B cell (primary cell): ENCODE measurements at regions not wholly inside any gene's neighbourhood (a gene's known extent, or its start where the extent isn't known, plus 50 kb on each side); places are given as distances from the start of the nearest gene placed in this dataset.
"Not testable (repeated sequence)": the region's sequence is repeated elsewhere in the genome, so short reads cannot be mapped to it uniquely, and the experiment has no call there.

Experiments
- ATAC-seq: fragments of 200-7000 bp; cut with Tn5 transposase; one replicate; pipeline ENCODE4 v1.10.0; 2021; ENCODE audit warnings: low read depth, mild to moderate bottlenecking, moderate number of reproducible peaks, moderate library complexity
- CTCF ChIA-PET: fragments of 350-600 bp; sonication (Branson Sonifier 250); formaldehyde crosslinking; loops from one replicate; lab custom pipeline; 2021; ENCODE audit warnings: antibody characterized with exemption, inconsistent platforms; lab: Charles Lee
- POLR2A ChIA-PET: fragments of 350-600 bp; sonication (Branson Sonifier 250); formaldehyde crosslinking; loops from one replicate; lab custom pipeline; 2021; ENCODE audit warnings: antibody characterized with exemption; lab: Charles Lee
- DNase-seq: peaks from one replicate; pipeline ENCODE4 v3.0.0; 2013
- H2AFZ ChIP-seq: 2 replicates; pipeline ENCODE4 v1.6.1; 2012; ENCODE audit warnings: mild to moderate bottlenecking, low read depth, low read length; ENCODE audit not compliant: insufficient read depth, poor library complexity, severe bottlenecking
- H3K27ac ChIP-seq, 2 donors: 1 replicate in 1 of 2; 2 replicates in 1 of 2; pipeline ENCODE4 v1.5.1; 2012 to 2013; ENCODE audit warnings: low read length in 2 of 2, mild to moderate bottlenecking in 2 of 2, moderate library complexity in 1 of 2
- H3K27me3 ChIP-seq, 4 experiments: fragments of 200-600 bp in 1 of 4; sonication (generic) in 1 of 4; replicated peaks in 1 of 4; 1 replicate in 2 of 4; 2 replicates in 2 of 4; pipeline versions ENCODE4 v1.6.1 to v1.7.0; 2013 to 2016; ENCODE audit warnings: low read length in 3 of 4, mild to moderate bottlenecking in 2 of 4, mixed read lengths in 1 of 4, moderate library complexity in 1 of 4; ENCODE audit not compliant: insufficient read depth in 4 of 4, control insufficient read depth in 3 of 4; ENCODE audit errors: control extremely low read depth in 1 of 4
- H3K36me3 ChIP-seq, 2 experiments: replicated peaks in 1 of 2; 1 replicate in 1 of 2; 2 replicates in 1 of 2; pipeline versions ENCODE4 v1.6.1 to v1.7.1; 2013; ENCODE audit warnings: low read length in 1 of 2; ENCODE audit not compliant: insufficient read depth in 2 of 2, control insufficient read depth in 1 of 2; ENCODE audit errors: control extremely low read depth in 1 of 2, extremely low read depth in 1 of 2
- H3K4me1 ChIP-seq, 2 donors: fragments of 200-600 bp in 1 of 2; sonication (generic) in 1 of 2; 1 replicate in 1 of 2; 2 replicates in 1 of 2; pipeline versions ENCODE4 v1.5.1 to v1.6.1; 2013 to 2017; ENCODE audit warnings: low read length in 2 of 2; ENCODE audit not compliant: control insufficient read depth in 2 of 2, insufficient read depth in 2 of 2
- H3K4me2 ChIP-seq: replicated peaks from 2 replicates; pipeline ENCODE3; 2012; ENCODE audit warnings: mild to moderate bottlenecking, low read depth, low read length; ENCODE audit not compliant: poor library complexity, severe bottlenecking
- H3K4me3 ChIP-seq, 5 experiments: fragments of 200-600 bp in 1 of 5; sonication (generic) in 1 of 5; 1 replicate in 3 of 5; 2 replicates in 2 of 5; pipeline versions ENCODE4 v1.5.1 to v1.7.0; 2011 to 2016; ENCODE audit warnings: low read length in 4 of 5, mild to moderate bottlenecking in 4 of 5, low read depth in 2 of 5, control low read depth in 1 of 5, moderate library complexity in 1 of 5; ENCODE audit not compliant: insufficient read depth in 1 of 5; ENCODE audit errors: control extremely low read depth in 1 of 5, extremely low read depth in 1 of 5
- H3K79me2 ChIP-seq: fragments of 200-600 bp; sonication (generic); one replicate; pipeline ENCODE4 v1.6.0; 2016; ENCODE audit warnings: low read length; ENCODE audit not compliant: control insufficient read depth, insufficient read depth
- H3K9ac ChIP-seq: fragments of 200-600 bp; sonication (generic); 2 replicates; pipeline ENCODE4 v1.6.1; 2017; ENCODE audit warnings: mild to moderate bottlenecking, low read length, moderate library complexity
- H3K9me3 ChIP-seq, 3 donors: one replicate each; pipeline versions ENCODE4 v1.6.1 to v1.7.1; 2013; ENCODE audit warnings: low read length in 2 of 3; ENCODE audit not compliant: control insufficient read depth in 2 of 3, insufficient read depth in 1 of 3; ENCODE audit errors: control extremely low read depth in 1 of 3
- H4K20me1 ChIP-seq: 2 replicates; pipeline ENCODE4 v1.6.0; 2012; ENCODE audit warnings: mild to moderate bottlenecking, low read length; ENCODE audit not compliant: insufficient read depth, control insufficient read depth, poor library complexity, severe bottlenecking
- H3K27ac Mint-ChIP-seq: one replicate; pipeline ENCODE4 v1.8.0; 2021; ENCODE audit warnings: mixed read lengths
- H3K27me3 Mint-ChIP-seq: one replicate; pipeline ENCODE4 v1.8.0; 2021; ENCODE audit warnings: mixed read lengths
- H3K4me1 Mint-ChIP-seq: one replicate; pipeline ENCODE4 v1.8.0; 2021; ENCODE audit warnings: mixed read lengths
- H3K4me3 Mint-ChIP-seq: one replicate; pipeline ENCODE4 v1.8.0; 2021; ENCODE audit warnings: mixed read lengths
- H3K9me3 Mint-ChIP-seq: one replicate; pipeline ENCODE4 v1.8.0; 2022; ENCODE audit warnings: mixed read lengths; ENCODE audit not compliant: insufficient read depth
- EZH2 ChIP-seq: IDR thresholded peaks from 2 replicates; pipeline ENCODE4 v1.6.1; 2012; ENCODE audit warnings: borderline replicate concordance, low read depth, mild to moderate bottlenecking, moderate library complexity, low read length; ENCODE audit not compliant: insufficient read depth, poor library complexity, severe bottlenecking
- WGBS: methylation state at CpG from one replicate; pipeline ENCODE4 v1.1.5; 2013; ENCODE audit warnings: missing lambda C conversion rate; ENCODE audit not compliant: insufficient coverage; 5-methylcytosine and 5-hydroxymethylcytosine counted together
- intact Hi-C: fragments of 100-400 bp; cut with micrococcal nuclease; formaldehyde crosslinking; loops from one replicate; pipeline ENCODE4 v1.10.0; 2022
- TF ChIP-seq, protein P1 (sequence below): fragments of 200-600 bp; IDR thresholded peaks from one replicate; pipeline ENCODE4 v1.8.0; 2022; ENCODE audit warnings: antibody characterized with exemption, mild to moderate bottlenecking

DNA sequence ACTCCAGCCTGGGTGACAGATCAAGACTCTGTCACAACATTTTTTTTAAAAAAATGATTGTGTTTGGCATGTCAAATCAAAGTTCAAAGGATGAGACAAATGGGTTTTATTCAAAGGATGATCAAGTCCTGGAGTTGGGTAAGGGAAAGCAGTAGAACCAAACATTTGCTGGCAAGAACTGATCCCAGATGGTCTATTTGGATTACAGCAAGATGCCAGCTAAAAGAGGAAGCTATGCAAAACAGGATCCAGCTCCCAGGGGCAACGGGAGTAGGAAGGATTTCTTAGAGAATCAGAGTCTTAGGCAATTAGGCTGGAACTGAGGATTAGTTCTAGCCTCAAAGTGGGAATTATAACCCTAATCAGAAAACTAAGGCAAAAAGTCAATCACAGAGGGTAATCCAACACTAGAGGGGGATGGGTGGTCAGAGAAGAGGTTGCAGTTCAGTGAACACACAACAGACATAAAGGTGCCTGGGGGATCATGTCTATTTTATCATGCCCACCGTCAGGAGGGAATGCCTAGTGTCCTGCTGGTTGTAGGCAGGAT is 133.0 kb upstream of the PLS3 start:
- intact Hi-C loops: no loop called here
- no peaks in the 10 kb centered on the region for H4K20me1 ChIP-seq
- no peaks in the 10 kb centered on the region for H3K4me1 ChIP-seq
- Mint-ChIP-seq H3K4me1 (no peaks in the 10 kb centered on the region), H3K27ac (no peak overlapping the region), H3K27me3 (no peaks in the 10 kb centered on the region), H3K4me3 (no peak overlapping the region), H3K9me3 (peaks cover 2% of the 10 kb centered on the region)
- no CpG with 5 or more reads among the region's 2 CpGs for WGBS
- ATAC-seq (no peak), DNase-seq (no peak)
- ChIA-PET POLR2A (no interaction called here), CTCF (no interaction called here)
- H3K27ac ChIP-seq: no peak overlapping the region
- H3K27me3 ChIP-seq: no peaks in the 10 kb centered on the region
- no peaks in the 10 kb centered on the region for H3K79me2 ChIP-seq
- H2AFZ ChIP-seq: no peak overlapping the region
- no peak overlapping the region for H3K4me2 ChIP-seq
- no peak overlapping the region for H3K9ac ChIP-seq
- H3K36me3 ChIP-seq: no peaks in the 10 kb centered on the region
- no peaks in the 10 kb centered on the region for H3K9me3 ChIP-seq
- no peak for TF ChIP-seq EZH2
- TF ChIP-seq, protein P1, sequence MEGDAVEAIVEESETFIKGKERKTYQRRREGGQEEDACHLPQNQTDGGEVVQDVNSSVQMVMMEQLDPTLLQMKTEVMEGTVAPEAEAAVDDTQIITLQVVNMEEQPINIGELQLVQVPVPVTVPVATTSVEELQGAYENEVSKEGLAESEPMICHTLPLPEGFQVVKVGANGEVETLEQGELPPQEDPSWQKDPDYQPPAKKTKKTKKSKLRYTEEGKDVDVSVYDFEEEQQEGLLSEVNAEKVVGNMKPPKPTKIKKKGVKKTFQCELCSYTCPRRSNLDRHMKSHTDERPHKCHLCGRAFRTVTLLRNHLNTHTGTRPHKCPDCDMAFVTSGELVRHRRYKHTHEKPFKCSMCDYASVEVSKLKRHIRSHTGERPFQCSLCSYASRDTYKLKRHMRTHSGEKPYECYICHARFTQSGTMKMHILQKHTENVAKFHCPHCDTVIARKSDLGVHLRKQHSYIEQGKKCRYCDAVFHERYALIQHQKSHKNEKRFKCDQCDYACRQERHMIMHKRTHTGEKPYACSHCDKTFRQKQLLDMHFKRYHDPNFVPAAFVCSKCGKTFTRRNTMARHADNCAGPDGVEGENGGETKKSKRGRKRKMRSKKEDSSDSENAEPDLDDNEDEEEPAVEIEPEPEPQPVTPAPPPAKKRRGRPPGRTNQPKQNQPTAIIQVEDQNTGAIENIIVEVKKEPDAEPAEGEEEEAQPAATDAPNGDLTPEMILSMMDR: no peak
- no peak overlapping the region for H3K4me3 ChIP-seq

- H3K27ac Mint-ChIP-seq, DNase-seq, H3K9me3 ChIP-seq, CTCF ChIA-PET, H3K27ac ChIP-seq, H3K9me3 Mint-ChIP-seq, H3K79me2 ChIP-seq, H3K4me1 Mint-ChIP-seq, H4K20me1 ChIP-seq, H3K27me3 ChIP-seq, H3K4me3 Mint-ChIP-seq, ATAC-seq, POLR2A ChIA-PET, intact Hi-C loops, H3K36me3 ChIP-seq, H3K27me3 Mint-ChIP-seq, H3K4me2 ChIP-seq, H3K4me3 ChIP-seq, H3K4me1 ChIP-seq, H3K9ac ChIP-seq, H2AFZ ChIP-seq: not testable (repeated sequence)
- no CpG with 5 or more reads among the region's 7 CpGs for WGBS
These were observed 126.1 kb upstream of the PLS3 start for GRCh38 chrX:115434834-115435233.
